Head of caudate nucleus (tissue), 42 donors: ENCODE measurements at regions not wholly inside any gene's neighbourhood (a gene's known extent, or its start where the extent isn't known, plus 50 kb on each side); places are given as distances from the start of the nearest gene placed in this dataset.

ENCODE experiments used
- DNase-seq, 42 donors: peaks; one replicate each; pipeline versions ENCODE4 v3.0.0 to v3.0.0-alpha.2; 2020 to 2021; ENCODE audit warnings: mixed read lengths in 7 of 42
- intact Hi-C: fragments of 100-400 bp; cut with DNase I; formaldehyde crosslinking; loops from one replicate; pipeline ENCODE4 v1.15.0; 2022

- DNase-seq = no peak
- intact Hi-C loops = no loop called here
Observed at GRCh38 chr12:28601570-28602058, 411.4 kb downstream of the CCDC91 start.

- DNase-seq = no peak
- intact Hi-C loops = no loop called here
Observed at GRCh38 chr12:28602786-28603185, 412.5 kb downstream of the CCDC91 start.

- intact Hi-C loops = no loop called here
- DNase-seq = no peak
Observed at GRCh38 chr12:28603239-28603638, 413.0 kb downstream of the CCDC91 start.

GRCh38 chr12:28603801-28604200 lies 413.5 kb downstream of the CCDC91 start:
- no peak for DNase-seq
- intact Hi-C loops = no loop called here

- intact Hi-C loops = no loop called here
- no peak for DNase-seq
Observed at GRCh38 chr12:28604240-28604639, 414.0 kb downstream of the CCDC91 start.

- DNase-seq = no peak
- intact Hi-C loops = no loop called here
Observed at GRCh38 chr12:28606967-28607557, 416.8 kb downstream of the CCDC91 start.

GRCh38 chr12:28610401-28611114 lies 420.3 kb downstream of the CCDC91 start:
- intact Hi-C loops = no loop called here
- no peak for DNase-seq

GRCh38 chr12:28611115-28611435 lies 420.8 kb downstream of the CCDC91 start:
- intact Hi-C loops = no loop called here
- no peak for DNase-seq

GRCh38 chr12:28611449-28611848 lies 421.2 kb downstream of the CCDC91 start:
- no peak for DNase-seq
- intact Hi-C loops = no loop called here

- intact Hi-C loops = no loop called here
- DNase-seq = no peak
Observed at GRCh38 chr12:28618171-28618570, 427.9 kb downstream of the CCDC91 start.

GRCh38 chr12:28618772-28619171 lies 428.5 kb downstream of the CCDC91 start:
- no peak for DNase-seq
- intact Hi-C loops = no loop called here

GRCh38 chr12:28620281-28620680 lies 430.0 kb downstream of the CCDC91 start:
- DNase-seq = no peak
- intact Hi-C loops = no loop called here

GRCh38 chr12:28622406-28622805 lies 432.1 kb downstream of the CCDC91 start:
- DNase-seq = no peak
- intact Hi-C loops = no loop called here

GRCh38 chr12:28626504-28626903 lies 436.2 kb downstream of the CCDC91 start:
- intact Hi-C loops = no loop called here
- no peak for DNase-seq

- DNase-seq = peak in 18 of 42 donors; percentile 1 to 47 (median 14)
- intact Hi-C loops = no loop called here
Observed at GRCh38 chr12:28629691-28630090, 439.4 kb downstream of the CCDC91 start.

- intact Hi-C loops = no loop called here
- DNase-seq = no peak
Observed at GRCh38 chr12:28631831-28632230, 441.6 kb downstream of the CCDC91 start.

GRCh38 chr12:28640519-28640918 lies 450.3 kb downstream of the CCDC91 start:
- no peak for DNase-seq
- intact Hi-C loops = no loop called here

GRCh38 chr12:28645436-28645835 lies 455.2 kb downstream of the CCDC91 start:
- no peak for DNase-seq
- intact Hi-C loops = no loop called here

- intact Hi-C loops = no loop called here
- DNase-seq = no peak
Observed at GRCh38 chr12:28645891-28646290, 455.6 kb downstream of the CCDC91 start.

- intact Hi-C loops = no loop called here
- DNase-seq = no peak
Observed at GRCh38 chr12:28650906-28651305, 460.6 kb downstream of the CCDC91 start.

- intact Hi-C loops = no loop called here
- DNase-seq = no peak
Observed at GRCh38 chr12:28652239-28652638, 462.0 kb downstream of the CCDC91 start.
